Stimulated activated CD4-positive, alpha-beta T cell treated with anti-CD3 and anti-CD28 coated beads, Interleukin-1b, Interleukin-23, amount 100 ng/mL, for 4 hours (primary cell): ENCODE measurements at regions not wholly inside any gene's neighbourhood (a gene's known extent, or its start where the extent isn't known, plus 50 kb on each side); places are given as distances from the start of the nearest gene placed in this dataset.

Source experiments
- DNase-seq, 2 donors: peaks; one replicate each; pipeline ENCODE4 v3.0.0-alpha.2; 2020; ENCODE audit warnings: low read depth in 2 of 2

GRCh38 chr1:65097076-65097475 lies 50.9 kb upstream of the AK4 start:
- no peak for DNase-seq
